ENCODE measurements at regions not wholly inside any gene's neighbourhood (a gene's known extent, or its start where the extent isn't known, plus 50 kb on each side); places are given as distances from the start of the nearest gene placed in this dataset.

DNA sequence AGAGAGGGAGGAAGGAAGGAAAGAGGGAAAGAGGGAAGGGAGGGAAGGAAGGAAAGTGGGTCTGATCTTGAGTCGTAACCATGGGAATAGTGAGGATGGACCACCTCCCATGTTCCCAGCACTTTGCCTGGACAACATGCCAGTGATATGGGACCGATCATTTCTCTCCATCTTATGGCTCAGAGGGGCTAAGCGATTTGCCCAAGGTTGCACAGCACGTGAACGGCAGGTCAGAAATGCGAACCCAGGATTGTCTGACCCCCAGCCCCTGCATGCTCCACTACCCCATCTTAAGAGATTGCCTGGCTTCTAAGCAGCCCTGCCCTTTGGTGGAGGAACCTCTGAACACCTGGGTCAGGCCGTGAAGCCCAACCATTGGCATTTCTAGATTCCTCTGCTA lies 109.0 kb upstream of the CARD11 start:
- TF ChIP-seq, protein P1, sequence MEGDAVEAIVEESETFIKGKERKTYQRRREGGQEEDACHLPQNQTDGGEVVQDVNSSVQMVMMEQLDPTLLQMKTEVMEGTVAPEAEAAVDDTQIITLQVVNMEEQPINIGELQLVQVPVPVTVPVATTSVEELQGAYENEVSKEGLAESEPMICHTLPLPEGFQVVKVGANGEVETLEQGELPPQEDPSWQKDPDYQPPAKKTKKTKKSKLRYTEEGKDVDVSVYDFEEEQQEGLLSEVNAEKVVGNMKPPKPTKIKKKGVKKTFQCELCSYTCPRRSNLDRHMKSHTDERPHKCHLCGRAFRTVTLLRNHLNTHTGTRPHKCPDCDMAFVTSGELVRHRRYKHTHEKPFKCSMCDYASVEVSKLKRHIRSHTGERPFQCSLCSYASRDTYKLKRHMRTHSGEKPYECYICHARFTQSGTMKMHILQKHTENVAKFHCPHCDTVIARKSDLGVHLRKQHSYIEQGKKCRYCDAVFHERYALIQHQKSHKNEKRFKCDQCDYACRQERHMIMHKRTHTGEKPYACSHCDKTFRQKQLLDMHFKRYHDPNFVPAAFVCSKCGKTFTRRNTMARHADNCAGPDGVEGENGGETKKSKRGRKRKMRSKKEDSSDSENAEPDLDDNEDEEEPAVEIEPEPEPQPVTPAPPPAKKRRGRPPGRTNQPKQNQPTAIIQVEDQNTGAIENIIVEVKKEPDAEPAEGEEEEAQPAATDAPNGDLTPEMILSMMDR (conservative IDR thresholded peaks at IDR 0.05 in 1 of 2, IDR thresholded peaks at IDR 0.05 in 1 of 2; ENCODE audit: low read depth in 1 of 2, low read length in 2 of 2): no peak
- no peak for TF ChIP-seq EZH2 (IDR thresholded peaks at IDR 0.05; ENCODE audit: low read length, missing control alignments)

Measured in fibroblast of lung (primary cell).